HCT116 (cell line): ENCODE measurements at regions not wholly inside any gene's neighbourhood (a gene's known extent, or its start where the extent isn't known, plus 50 kb on each side); places are given as distances from the start of the nearest gene placed in this dataset.

ENCODE experiments used
- ATAC-seq: fragments of 200-7000 bp; cut with Tn5 transposase; 2 replicates; pipeline ENCODE4 v1.9.1; 2020; ENCODE audit warnings: mild to moderate bottlenecking, moderate library complexity
- BruUV-seq: library from RNA; stranded (reverse); fragments of 400-500 nt; replicated peaks from 2 replicates; lab custom pipeline; 2021; lab: Mats Ljungman, UMichigan
- CTCF ChIA-PET: fragments of 300-600 bp; sonication (Branson Sonifier 250); formaldehyde crosslinking; loops from one replicate; lab custom pipeline; 2021; ENCODE audit warnings: antibody characterized with exemption; lab: Charles Lee
- POLR2A ChIA-PET: fragments of 300-600, 350-600 bp; sonication (Branson Sonifier 250); formaldehyde crosslinking; loops from one replicate; lab custom pipeline; 2021; ENCODE audit warnings: antibody characterized with exemption; lab: Charles Lee
- RAD21 ChIA-PET, 2 experiments: fragments of 300-600 bp; sonication (Branson Sonifier 250); formaldehyde crosslinking; loops; one replicate each; lab custom pipeline; 2023; ENCODE audit warnings: low total read pairs in 2 of 2; ENCODE audit not compliant: uncharacterized antibody in 2 of 2, unreplicated experiment in 2 of 2, low non-redundant PET in 1 of 2; lab: Charles Lee
- DNase-seq: peaks from one replicate; pipeline ENCODE4 v3.0.0-alpha.2; 2010; ENCODE audit warnings: low read depth, low spot score
- H2AFZ ChIP-seq: fragments of 200-600 bp; shearing (Covaris generic), sonication (generic); 2 replicates; pipeline ENCODE4 v1.6.1; 2017; ENCODE audit warnings: low read depth, mixed run types, mixed read lengths, antibody characterized with exemption, low read length; ENCODE audit not compliant: poor library complexity, severe bottlenecking
- H3K27ac ChIP-seq: 2 replicates; pipeline ENCODE4 v1.5.1; 2012; ENCODE audit warnings: low read depth, low read length
- H3K27me3 ChIP-seq: fragments of 200-600 bp; sonication (generic); 2 replicates; pipeline ENCODE4 v1.6.1; 2016; ENCODE audit warnings: mixed run types, low read length, mixed read lengths; ENCODE audit not compliant: insufficient read depth
- H3K36me3 ChIP-seq, 2 experiments: fragments of 200-500 bp in 1 of 2; fragments of 200-600 bp in 1 of 2; sonication (Bioruptor generic) in 1 of 2; sonication (generic) in 1 of 2; 2 replicates each; pipeline versions ENCODE4 v1.5.1 to v1.6.1; 2014 to 2016; ENCODE audit warnings: low read length in 2 of 2, inconsistent platforms in 1 of 2, mixed read lengths in 1 of 2, mixed run types in 1 of 2; ENCODE audit not compliant: insufficient read depth in 2 of 2, control insufficient read depth in 1 of 2
- H3K4me1 ChIP-seq, 2 experiments: fragments of 200-600 bp in 1 of 2; sonication (generic) in 1 of 2; 2 replicates each; pipeline versions ENCODE4 v1.5.1 to v1.6.1; 2012 to 2017; ENCODE audit warnings: low read length in 2 of 2, inconsistent platforms in 1 of 2, mild to moderate bottlenecking in 1 of 2, mixed read lengths in 1 of 2, mixed run types in 1 of 2, moderate library complexity in 1 of 2; ENCODE audit not compliant: insufficient read depth in 2 of 2, control insufficient read depth in 1 of 2
- H3K4me2 ChIP-seq: fragments of 200-600 bp; sonication (generic); 2 replicates; pipeline ENCODE4 v1.6.1; 2017; ENCODE audit warnings: mixed run types, low read length, mixed read lengths
- H3K4me3 ChIP-seq, 2 experiments: fragments of 200-600 bp in 1 of 2; sonication (generic) in 1 of 2; replicated peaks in 1 of 2; 2 replicates each; pipeline ENCODE4 v1.5.1; 2011 to 2016; ENCODE audit warnings: low read length in 2 of 2, control low read depth in 1 of 2, low read depth in 1 of 2, mild to moderate bottlenecking in 1 of 2, mixed read lengths in 1 of 2, mixed run types in 1 of 2
- H3K79me2 ChIP-seq: fragments of 200-600 bp; sonication (generic); 2 replicates; pipeline ENCODE4 v1.6.1; 2017; ENCODE audit warnings: mild to moderate bottlenecking, mixed run types, low read length, moderate library complexity, mixed read lengths; ENCODE audit not compliant: insufficient read depth
- H3K9ac ChIP-seq: fragments of 200-600 bp; sonication (generic); 2 replicates; pipeline ENCODE4 v1.6.1; 2016; ENCODE audit warnings: low read length, mixed read lengths
- H3K9me2 ChIP-seq: fragments of 200-600 bp; sonication (generic), shearing (Covaris generic); 2 replicates; pipeline ENCODE4 v1.6.1; 2017; ENCODE audit warnings: mixed run types, mild to moderate bottlenecking, moderate library complexity; ENCODE audit not compliant: insufficient read depth
- H3K9me3 ChIP-seq, 2 experiments: fragments of 200-500 bp in 1 of 2; fragments of 200-600 bp in 1 of 2; sonication (Bioruptor generic) in 1 of 2; sonication (generic) in 1 of 2; 2 replicates each; pipeline ENCODE4 v1.6.1; 2014 to 2017; ENCODE audit warnings: low read length in 2 of 2, mixed read lengths in 2 of 2, inconsistent platforms in 1 of 2, low read depth in 1 of 2, mild to moderate bottlenecking in 1 of 2, mixed run types in 1 of 2, moderate library complexity in 1 of 2; ENCODE audit not compliant: control insufficient read depth in 1 of 2, insufficient read depth in 1 of 2
- H4K20me1 ChIP-seq: fragments of 200-600 bp; sonication (generic), shearing (Covaris generic); 2 replicates; pipeline ENCODE4 v1.6.1; 2017; ENCODE audit warnings: mixed run types, mild to moderate bottlenecking, moderate library complexity; ENCODE audit not compliant: insufficient read depth
- ATF3 ChIP-seq: IDR thresholded peaks from 2 replicates; pipeline ENCODE4 v1.6.1; 2012
- CEBPB ChIP-seq: IDR thresholded peaks from 2 replicates; pipeline ENCODE4 v1.6.1; 2012; ENCODE audit warnings: low read depth
- CTCF ChIP-seq, 3 experiments: fragments of 200-600 bp in 1 of 3; sonication (generic) in 1 of 3; IDR thresholded peaks in 2 of 3; conservative IDR thresholded peaks in 1 of 3; 2 replicates each; pipeline ENCODE4 v1.5.1; 2012 to 2017; ENCODE audit warnings: low read depth in 2 of 3, low read length in 2 of 3, antibody characterized with exemption in 1 of 3, borderline replicate concordance in 1 of 3, control low read depth in 1 of 3, mild to moderate bottlenecking in 1 of 3, mixed read lengths in 1 of 3, mixed run types in 1 of 3, moderate library complexity in 1 of 3; ENCODE audit not compliant: insufficient read depth in 1 of 3
- EGR1 ChIP-seq: IDR thresholded peaks from 2 replicates; pipeline ENCODE4 v1.6.1; 2012; ENCODE audit warnings: low read depth
- EZH2phosphoT487 ChIP-seq: fragments of 200-600 bp; IDR thresholded peaks from 2 replicates; pipeline ENCODE4 v1.6.1; 2018; ENCODE audit warnings: antibody characterized with exemption, borderline replicate concordance
- FOSL1 ChIP-seq: IDR thresholded peaks from 2 replicates; pipeline ENCODE4 v1.6.1; 2012; ENCODE audit warnings: low read depth
- JUND ChIP-seq: IDR thresholded peaks from 2 replicates; pipeline ENCODE4 v1.6.1; 2012
- POLR2A ChIP-seq: IDR thresholded peaks from 2 replicates; pipeline ENCODE4 v1.7.0; 2011; ENCODE audit warnings: borderline replicate concordance; ENCODE audit not compliant: insufficient read depth, insufficient read length; ENCODE audit errors: extremely low read depth
- REST ChIP-seq: IDR thresholded peaks from 2 replicates; pipeline ENCODE4 v1.6.1; 2012; ENCODE audit warnings: low read depth
- SRF ChIP-seq: IDR thresholded peaks from 2 replicates; pipeline ENCODE4 v1.6.1; 2012; ENCODE audit warnings: low read depth
- YY1 ChIP-seq: IDR thresholded peaks from 2 replicates; pipeline ENCODE4 v1.6.1; 2011; ENCODE audit warnings: low read length, low read depth, moderate library complexity, mild to moderate bottlenecking; ENCODE audit not compliant: insufficient replicate concordance; ENCODE audit errors: extremely low read depth
- ZBTB33 ChIP-seq: IDR thresholded peaks from 2 replicates; pipeline ENCODE4 v1.6.1; 2011; ENCODE audit warnings: mild to moderate bottlenecking, low read length, moderate library complexity; ENCODE audit not compliant: insufficient replicate concordance; ENCODE audit errors: extremely low read depth
- ZFX ChIP-seq: fragments of 450-650 bp; IDR thresholded peaks from 2 replicates; pipeline ENCODE4 v1.6.1; 2017
- intact Hi-C: fragments of 100-400 bp; cut with micrococcal nuclease; formaldehyde crosslinking; loops from 2 replicates; pipeline ENCODE4 v1.10.0; 2022

- no peaks in the 10 kb centered on the region for H3K9me2 ChIP-seq
- no peak for ATAC-seq
- TF ChIP-seq CTCF (IDR thresholded peaks at IDR 0.05 in 2 of 3, conservative IDR thresholded peaks at IDR 0.05 in 1 of 3; ENCODE audit: borderline replicate concordance in 1 of 3, insufficient read depth in 1 of 3, low read depth in 2 of 3, low read length in 2 of 3) = no peak
- TF ChIP-seq, all 23 proteins: peak for 0
- Histone ChIP-seq H3K4me3 (no peak overlapping the region), H3K9me3 (no peaks in the 10 kb centered on the region), H3K9ac (no peak overlapping the region), H3K27ac (no peak overlapping the region), H3K36me3 (no peaks in the 10 kb centered on the region), H3K4me2 (no peak overlapping the region), H3K4me1 (no peaks in the 10 kb centered on the region), H3K79me2 (no peaks in the 10 kb centered on the region), H3K27me3 (no peaks in the 10 kb centered on the region), H2AFZ (no peak overlapping the region), H4K20me1 (no peaks in the 10 kb centered on the region)
- BruUV-seq = no TSS peak
- intact Hi-C loops = no loop called here
- ChIA-PET RAD21 (no interaction called here), POLR2A (no interaction called here), CTCF (no interaction called here)
- DNase-seq = no peak
Observed at GRCh38 chr5:52727576-52727975, 60.1 kb upstream of the ITGA1 start.

- Histone ChIP-seq H3K4me2 (no peak overlapping the region), H3K4me3 (no peak overlapping the region), H3K9ac (no peak overlapping the region), H3K79me2 (no peaks in the 10 kb centered on the region), H3K9me2 (no peaks in the 10 kb centered on the region), H2AFZ (no peak overlapping the region), H3K9me3 (no peaks in the 10 kb centered on the region), H3K4me1 (no peaks in the 10 kb centered on the region), H3K36me3 (no peaks in the 10 kb centered on the region), H3K27me3 (no peaks in the 10 kb centered on the region), H3K27ac (no peak overlapping the region), H4K20me1 (no peaks in the 10 kb centered on the region)
- DNase-seq = no peak
- TF ChIP-seq FOSL1 (no peak), YY1 (no peak), EZH2phosphoT487 (no peak), EGR1 (no peak), ZFX (no peak), ZBTB33 (no peak), POLR2A (no peak), SRF (no peak), REST (no peak), JUND (no peak), CEBPB (no peak), ATF3 (no peak)
- intact Hi-C loops = no loop called here
- CTCF ChIA-PET = no interaction called here
- RAD21 ChIA-PET = no interaction called here
- BruUV-seq = no TSS peak
- POLR2A ChIA-PET = no interaction called here
- ATAC-seq = no peak
Observed at GRCh38 chr5:52728224-52728623, 59.5 kb upstream of the ITGA1 start.
